Choroid plexus epithelial cell (primary cell): ENCODE measurements at regions not wholly inside any gene's neighbourhood (a gene's known extent, or its start where the extent isn't known, plus 50 kb on each side); places are given as distances from the start of the nearest gene placed in this dataset.

Experiments used
- DNase-seq: peaks from one replicate; pipeline ENCODE4 v3.0.0-alpha.2; 2010; ENCODE audit warnings: low read depth
- H3K4me3 ChIP-seq: 2 replicates; pipeline ENCODE4 v1.5.1; 2011; ENCODE audit warnings: low read depth, mild to moderate bottlenecking, control low read depth, low read length, moderate library complexity
- TF ChIP-seq, protein P1 (sequence below): conservative IDR thresholded peaks from 2 replicates; pipeline ENCODE4 v1.5.1; 2011; ENCODE audit warnings: low read depth, mild to moderate bottlenecking, control low read depth, inconsistent platforms, low read length, moderate library complexity

DNA sequence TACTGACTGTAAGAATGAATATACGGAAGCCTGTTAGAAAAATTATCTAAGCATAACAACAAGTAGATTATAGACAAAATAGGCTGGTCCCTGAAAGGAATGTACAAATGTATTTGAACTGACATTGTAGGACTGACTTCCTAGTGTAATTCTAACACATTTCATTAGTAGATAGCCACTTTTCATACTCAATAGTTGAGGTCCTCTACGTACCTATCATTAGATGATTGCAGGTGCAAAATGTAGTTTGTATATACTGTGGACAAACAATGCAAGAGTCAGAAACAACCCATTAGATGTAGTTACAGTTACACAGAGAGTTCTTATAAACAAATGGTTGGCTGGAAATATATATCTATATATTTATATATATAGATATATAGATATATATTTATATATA is 402.3 kb upstream of the SLITRK6 start:
- TF ChIP-seq, protein P1, sequence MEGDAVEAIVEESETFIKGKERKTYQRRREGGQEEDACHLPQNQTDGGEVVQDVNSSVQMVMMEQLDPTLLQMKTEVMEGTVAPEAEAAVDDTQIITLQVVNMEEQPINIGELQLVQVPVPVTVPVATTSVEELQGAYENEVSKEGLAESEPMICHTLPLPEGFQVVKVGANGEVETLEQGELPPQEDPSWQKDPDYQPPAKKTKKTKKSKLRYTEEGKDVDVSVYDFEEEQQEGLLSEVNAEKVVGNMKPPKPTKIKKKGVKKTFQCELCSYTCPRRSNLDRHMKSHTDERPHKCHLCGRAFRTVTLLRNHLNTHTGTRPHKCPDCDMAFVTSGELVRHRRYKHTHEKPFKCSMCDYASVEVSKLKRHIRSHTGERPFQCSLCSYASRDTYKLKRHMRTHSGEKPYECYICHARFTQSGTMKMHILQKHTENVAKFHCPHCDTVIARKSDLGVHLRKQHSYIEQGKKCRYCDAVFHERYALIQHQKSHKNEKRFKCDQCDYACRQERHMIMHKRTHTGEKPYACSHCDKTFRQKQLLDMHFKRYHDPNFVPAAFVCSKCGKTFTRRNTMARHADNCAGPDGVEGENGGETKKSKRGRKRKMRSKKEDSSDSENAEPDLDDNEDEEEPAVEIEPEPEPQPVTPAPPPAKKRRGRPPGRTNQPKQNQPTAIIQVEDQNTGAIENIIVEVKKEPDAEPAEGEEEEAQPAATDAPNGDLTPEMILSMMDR = no peak
- no peak overlapping the region for H3K4me3 ChIP-seq
- DNase-seq = no peak

GRCh38 chr13:86193281-86193680 is 394.1 kb upstream of the SLITRK6 start:
- TF ChIP-seq, protein P1 = no peak
- H3K4me3 ChIP-seq = no peak overlapping the region
- DNase-seq = peak; percentile 4

GRCh38 chr13:86188170-86188569 is 389.0 kb upstream of the SLITRK6 start:
- no peak for DNase-seq
- TF ChIP-seq, protein P1 = no peak
- H3K4me3 ChIP-seq = no peak overlapping the region

DNA sequence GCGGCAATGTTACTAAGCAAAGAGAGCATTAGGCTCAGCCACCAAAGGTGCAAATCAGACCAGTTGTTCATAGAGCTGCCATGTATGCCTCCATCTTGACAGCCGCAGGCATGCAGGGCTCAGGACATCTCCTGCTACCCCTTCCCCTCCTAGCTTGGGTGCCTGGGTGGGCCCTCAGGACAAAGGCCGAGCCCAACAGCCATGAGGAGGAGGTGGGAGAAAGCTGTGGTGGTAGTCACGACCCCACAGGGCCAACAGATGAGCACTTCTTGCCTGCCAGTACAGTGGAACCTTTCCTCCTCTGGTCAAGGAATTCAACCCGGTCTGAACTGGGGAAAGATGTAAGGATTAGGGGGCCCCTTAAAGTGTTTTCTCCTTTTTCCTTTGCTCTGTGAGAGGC is 386.4 kb upstream of the SLITRK6 start:
- TF ChIP-seq, protein P1 = no peak
- no peak overlapping the region for H3K4me3 ChIP-seq
- no peak for DNase-seq

DNA sequence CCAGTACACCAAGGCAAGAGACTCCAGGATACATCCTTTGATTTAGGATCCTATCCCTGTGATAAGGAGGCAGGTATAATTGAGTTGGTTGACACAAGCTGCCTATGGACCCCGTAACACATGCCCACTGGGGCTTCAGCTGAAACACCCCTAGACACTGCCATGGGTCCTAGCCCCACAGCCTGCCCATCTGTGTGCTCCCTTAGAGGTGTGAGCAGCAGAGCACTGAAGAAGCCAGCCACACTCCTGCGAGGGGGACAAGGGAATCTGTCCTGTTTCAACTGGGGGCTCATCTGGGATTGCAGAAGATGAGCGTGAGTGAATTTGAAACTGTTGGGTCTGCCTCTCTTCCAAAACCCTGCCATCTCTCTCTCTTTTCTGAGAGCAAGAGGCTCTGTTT is 385.9 kb upstream of the SLITRK6 start:
- DNase-seq = no peak
- TF ChIP-seq, protein P1 = no peak
- H3K4me3 ChIP-seq = no peak overlapping the region

DNA sequence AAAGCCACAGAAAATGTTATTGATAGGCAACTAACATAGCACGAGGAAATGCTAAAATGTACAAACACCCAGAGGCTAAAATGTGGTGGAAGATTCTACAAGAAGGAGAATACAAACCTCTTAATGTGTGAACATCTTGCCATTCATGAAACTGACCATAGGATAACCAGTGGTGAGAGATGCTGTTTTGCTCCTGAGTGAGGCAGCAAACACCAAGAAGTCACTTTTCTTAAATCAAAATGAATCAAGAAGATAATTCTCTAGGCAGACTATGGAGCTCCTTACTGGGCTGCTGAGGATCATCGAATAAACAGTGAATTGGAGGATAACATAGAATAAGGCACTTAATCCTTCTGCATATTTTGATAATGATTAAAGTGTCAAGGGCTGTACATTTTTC is 375.4 kb upstream of the SLITRK6 start:
- H3K4me3 ChIP-seq = no peak overlapping the region
- TF ChIP-seq, protein P1 = peak; percentile 13
- peak; percentile 14 for DNase-seq

GRCh38 chr13:86172961-86173360 is 373.7 kb upstream of the SLITRK6 start:
- DNase-seq = peak; percentile 11
- TF ChIP-seq, protein P1 = no peak
- H3K4me3 ChIP-seq = no peak overlapping the region
